Kidney (tissue), 13 donors: ENCODE measurements at regions not wholly inside any gene's neighbourhood (a gene's known extent, or its start where the extent isn't known, plus 50 kb on each side); places are given as distances from the start of the nearest gene placed in this dataset.
"Not testable (repeated sequence)": the region's sequence is repeated elsewhere in the genome, so short reads cannot be mapped to it uniquely, and the experiment has no call there.

Experiments
- DNase-seq, 5 donors: peaks; one replicate each; pipeline ENCODE4 v3.0.0-alpha.2; 2013 to 2020
- FAIRE-seq: peaks from 2 replicates; lab custom pipeline; 2012; peaks lifted over from hg19 to GRCh38; lab: Jason Lieb, UNC
- H3K27ac ChIP-seq, 2 donors: one replicate each; pipeline ENCODE4 v1.7.0; 2013; ENCODE audit warnings: low read depth in 2 of 2, low read length in 2 of 2, inconsistent platforms in 1 of 2
- H3K27me3 ChIP-seq: one replicate; pipeline ENCODE4 v1.7.1; 2013; ENCODE audit warnings: low read length, inconsistent platforms; ENCODE audit not compliant: control insufficient read depth, insufficient read depth
- H3K36me3 ChIP-seq, 3 donors: one replicate each; pipeline versions ENCODE4 v1.7.0 to v1.7.1; 2013; ENCODE audit warnings: low read length in 3 of 3, control low read depth in 1 of 3, inconsistent platforms in 1 of 3; ENCODE audit not compliant: insufficient read depth in 3 of 3, control insufficient read depth in 2 of 3
- H3K4me1 ChIP-seq, 3 donors: one replicate each; pipeline versions ENCODE4 v1.7.0 to v1.7.1; 2013; ENCODE audit warnings: low read length in 3 of 3, inconsistent platforms in 1 of 3, low read depth in 1 of 3; ENCODE audit not compliant: control insufficient read depth in 2 of 3, insufficient read depth in 2 of 3
- H3K4me3 ChIP-seq, 3 donors: one replicate each; pipeline versions ENCODE4 v1.7.0 to v1.8.1; 2013; ENCODE audit warnings: low read length in 3 of 3, control low read depth in 1 of 3, inconsistent platforms in 1 of 3
- H3K9ac ChIP-seq, 3 donors: one replicate each; pipeline versions ENCODE4 v1.7.0 to v1.7.1; 2013; ENCODE audit warnings: low read length in 3 of 3, control low read depth in 1 of 3, inconsistent platforms in 1 of 3
- H3K9me3 ChIP-seq, 3 donors: one replicate each; pipeline versions ENCODE4 v1.7.0 to v1.7.1; 2013; ENCODE audit warnings: low read length in 3 of 3, control low read depth in 1 of 3, inconsistent platforms in 1 of 3; ENCODE audit not compliant: control insufficient read depth in 2 of 3, insufficient read depth in 1 of 3
- CTCF ChIP-seq: IDR thresholded peaks from 3 replicates; pipeline ENCODE4 v1.5.1; 2012; ENCODE audit warnings: mild to moderate bottlenecking, moderate library complexity, borderline replicate concordance; ENCODE audit not compliant: insufficient read depth; ENCODE audit errors: extremely low read depth
- intact Hi-C: fragments of 100-400 bp; cut with DNase I; formaldehyde crosslinking; loops from one replicate; pipeline ENCODE4 v1.11.1; 2022
- donor health status: control.
- donor health status: control.
- donor health status: control.
- donor health status: control.
- donor health status: control.
- donor health status: DM: yes; HTN: yes; CAD: no.
- donor health status: Normal renal cell carcinoma (clear cell type).

DNA sequence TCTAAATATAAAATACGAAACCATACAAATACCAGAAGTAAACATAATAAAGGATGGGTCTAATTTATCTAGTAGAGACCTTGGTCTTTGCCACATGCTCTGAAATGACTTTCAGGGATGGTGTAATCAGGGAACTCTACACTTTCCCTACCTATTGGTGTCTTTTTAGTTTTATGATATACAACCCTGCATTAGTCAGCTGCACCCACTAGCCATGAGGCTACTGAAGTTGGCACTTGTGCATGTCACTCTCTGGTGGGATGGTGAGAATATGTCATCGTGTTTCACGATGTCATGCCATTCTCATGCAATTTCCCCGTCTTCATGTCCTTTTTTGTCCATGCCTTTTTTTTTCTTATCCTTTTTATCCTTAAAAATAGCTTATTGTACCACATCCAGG is 234.9 kb upstream of the ACTBL2 start:
- H3K36me3 ChIP-seq, result no peaks in the 10 kb centered on the region
- no peak for DNase-seq
- intact Hi-C loops, result no loop called here
- no peak overlapping the region for H3K27ac ChIP-seq
- no peak overlapping the region for H3K4me3 ChIP-seq
- no peak for FAIRE-seq
- no peaks in the 10 kb centered on the region for H3K4me1 ChIP-seq
- no peak overlapping the region for H3K9ac ChIP-seq
- TF ChIP-seq CTCF, result no peak
- no peaks in the 10 kb centered on the region for H3K9me3 ChIP-seq
- H3K27me3 ChIP-seq, result no peaks in the 10 kb centered on the region

GRCh38 chr5:57716661-57717060 is 234.1 kb upstream of the ACTBL2 start:
- H3K9ac ChIP-seq, result no peak overlapping the region
- H3K36me3 ChIP-seq, result no peaks in the 10 kb centered on the region
- intact Hi-C loops, result no loop called here
- no peak overlapping the region for H3K27ac ChIP-seq
- H3K4me1 ChIP-seq, result no peaks in the 10 kb centered on the region
- H3K9me3 ChIP-seq, result no peaks in the 10 kb centered on the region
- DNase-seq (no peak), FAIRE-seq (no peak)
- no peaks in the 10 kb centered on the region for H3K27me3 ChIP-seq
- no peak overlapping the region for H3K4me3 ChIP-seq
- no peak for TF ChIP-seq CTCF

DNA sequence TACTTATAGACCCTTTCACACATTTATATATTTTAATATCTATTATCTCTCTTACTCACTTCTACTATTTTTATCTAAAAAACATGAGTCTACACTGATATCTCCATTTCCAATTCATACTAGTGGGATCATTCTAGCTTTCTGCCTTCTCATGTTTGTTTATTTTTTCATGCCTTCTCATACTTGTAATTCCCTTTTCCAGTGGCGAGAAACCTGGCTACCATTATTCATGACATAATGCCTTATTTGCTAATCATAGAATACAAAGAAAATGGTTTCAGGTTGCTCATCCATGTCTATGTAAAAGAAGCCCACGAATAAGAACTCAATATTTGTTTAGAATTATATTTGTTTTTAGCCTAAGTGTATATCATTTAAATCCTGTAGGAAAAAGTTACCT is 232.7 kb upstream of the ACTBL2 start:
- no peak for FAIRE-seq
- H3K36me3 ChIP-seq, result no peaks in the 10 kb centered on the region
- no peaks in the 10 kb centered on the region for H3K4me1 ChIP-seq
- intact Hi-C loops, result no loop called here
- H3K27ac ChIP-seq, result no peak overlapping the region
- no peak for DNase-seq
- no peak overlapping the region for H3K4me3 ChIP-seq
- H3K9ac ChIP-seq, result no peak overlapping the region
- H3K9me3 ChIP-seq, result no peaks in the 10 kb centered on the region
- TF ChIP-seq CTCF, result no peak
- H3K27me3 ChIP-seq, result no peaks in the 10 kb centered on the region

DNA sequence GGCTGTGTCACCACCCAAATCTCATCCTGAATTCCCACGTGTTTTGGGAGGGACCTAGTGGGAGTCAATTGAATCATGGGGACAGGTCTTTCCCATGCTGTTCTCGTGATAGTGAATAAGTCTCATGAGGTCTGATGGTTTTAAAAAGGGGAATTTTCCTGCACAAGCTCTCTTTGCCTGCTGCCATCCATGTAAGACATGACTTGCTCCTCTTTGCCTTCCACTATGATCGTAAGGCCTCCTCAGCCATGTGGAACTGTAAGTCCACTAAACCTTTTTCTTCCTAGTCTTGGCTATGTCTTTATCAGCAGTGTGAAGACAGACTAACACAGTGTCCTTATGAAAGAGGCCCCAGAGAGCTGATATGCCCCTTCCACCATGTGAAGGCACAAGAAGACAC is 230.9 kb upstream of the ACTBL2 start:
- H3K4me1 ChIP-seq, H3K27me3 ChIP-seq, FAIRE-seq, H3K36me3 ChIP-seq, H3K9me3 ChIP-seq, H3K27ac ChIP-seq, H3K9ac ChIP-seq, DNase-seq, H3K4me3 ChIP-seq, intact Hi-C loops: not testable (repeated sequence)
